GM06990 (cell line): ENCODE measurements at regions not wholly inside any gene's neighbourhood (a gene's known extent, or its start where the extent isn't known, plus 50 kb on each side); places are given as distances from the start of the nearest gene placed in this dataset.

Experiments
- DNase-seq: peaks from one replicate; pipeline ENCODE4 v3.0.0-alpha.2; 2011; ENCODE audit not compliant: insufficient read length; ENCODE audit errors: extremely low read depth
- H3K27me3 ChIP-seq: replicated peaks from 2 replicates; pipeline ENCODE4 v1.6.0; 2011; ENCODE audit warnings: low read length; ENCODE audit not compliant: control insufficient read depth, insufficient read depth
- H3K36me3 ChIP-seq: 2 replicates; pipeline ENCODE4 v1.5.1; 2011; ENCODE audit warnings: low read length; ENCODE audit not compliant: control insufficient read depth, insufficient read depth
- H3K4me3 ChIP-seq: replicated peaks from 2 replicates; pipeline ENCODE4 v1.5.1; 2011; ENCODE audit warnings: low read depth, mild to moderate bottlenecking, control low read depth, low read length
- CTCF ChIP-seq: IDR thresholded peaks from 2 replicates; pipeline ENCODE4 v1.5.1; 2011; ENCODE audit warnings: low read length, control low read depth, mild to moderate bottlenecking, inconsistent platforms; ENCODE audit not compliant: insufficient read depth, poor library complexity, severe bottlenecking

- Histone ChIP-seq H3K4me3 (no peak overlapping the region), H3K27me3 (no peaks in the 10 kb centered on the region; the same call in 1 of the 2 replicates), H3K36me3 (no peaks in the 10 kb centered on the region)
- no peak for DNase-seq
- TF ChIP-seq CTCF, result no peak
Observed at GRCh38 chr3:59469948-59470723, 420.3 kb upstream of the CFAP20DC start.

GRCh38 chr3:59467476-59467875, 417.7 kb upstream of the CFAP20DC start:
- no peak for TF ChIP-seq CTCF
- Histone ChIP-seq H3K36me3 (no peaks in the 10 kb centered on the region), H3K27me3 (no peaks in the 10 kb centered on the region; the same call in 1 of the 2 replicates), H3K4me3 (no peak overlapping the region)
- DNase-seq, result no peak

- DNase-seq, result no peak
- no peaks in the 10 kb centered on the region for H3K27me3 ChIP-seq
- no peak for TF ChIP-seq CTCF
- H3K36me3 ChIP-seq, result no peaks in the 10 kb centered on the region
- no peak overlapping the region for H3K4me3 ChIP-seq
Observed at GRCh38 chr3:59464187-59464586, 414.4 kb upstream of the CFAP20DC start.

GRCh38 chr3:59463253-59463652, 413.4 kb upstream of the CFAP20DC start:
- no peak for TF ChIP-seq CTCF
- no peaks in the 10 kb centered on the region for H3K27me3 ChIP-seq
- no peak overlapping the region for H3K4me3 ChIP-seq
- no peaks in the 10 kb centered on the region for H3K36me3 ChIP-seq
- no peak for DNase-seq

- DNase-seq, result no peak
- Histone ChIP-seq H3K4me3 (no peak overlapping the region), H3K27me3 (no peaks in the 10 kb centered on the region), H3K36me3 (no peaks in the 10 kb centered on the region)
- no peak for TF ChIP-seq CTCF
Observed at GRCh38 chr3:59460068-59460467, 410.2 kb upstream of the CFAP20DC start.
